HepG2 (cell line): ENCODE measurements at regions not wholly inside any gene's neighbourhood (a gene's known extent, or its start where the extent isn't known, plus 50 kb on each side); places are given as distances from the start of the nearest gene placed in this dataset.

Experiments
- AKNA ChIP-seq: sonication (generic); formaldehyde crosslinking; IDR thresholded peaks from 2 replicates; pipeline ENCODE4 v1.4.0; 2020; ENCODE audit warnings: missing genetic modification reagents, borderline replicate concordance
- E2F1 ChIP-seq: sonication (generic); formaldehyde crosslinking; IDR thresholded peaks from 2 replicates; pipeline ENCODE4 v1.5.0; 2020; ENCODE audit warnings: missing genetic modification reagents
- HOXD1 ChIP-seq: sonication (generic); formaldehyde crosslinking; IDR thresholded peaks from 2 replicates; pipeline ENCODE4 v1.5.0; 2020; ENCODE audit warnings: missing genetic modification reagents
- KLF15 ChIP-seq: sonication (generic); formaldehyde crosslinking; IDR thresholded peaks from 2 replicates; pipeline ENCODE4 v1.8.1; 2023; ENCODE audit warnings: borderline replicate concordance, mild to moderate bottlenecking, inconsistent platforms, missing genetic modification reagents, mixed read lengths
- PITX1 ChIP-seq: sonication (generic); formaldehyde crosslinking; IDR thresholded peaks from 2 replicates; pipeline ENCODE4 v1.5.1; 2020; ENCODE audit warnings: mild to moderate bottlenecking, missing genetic modification reagents
- PLRG1 ChIP-seq: fragments of 450-650 bp; conservative IDR thresholded peaks from 2 replicates; pipeline ENCODE4 v1.6.1; 2016
- SMAD1 ChIP-seq: sonication (generic); formaldehyde crosslinking; IDR thresholded peaks from 2 replicates; pipeline ENCODE4 v1.4.0; 2020; ENCODE audit warnings: missing genetic modification reagents, low read depth, mild to moderate bottlenecking, borderline replicate concordance
- SYNCRIP ChIP-seq: fragments of 200-400 bp; formaldehyde crosslinking; IDR thresholded peaks from 2 replicates; pipeline ENCODE4 v1.6.1; 2018; ENCODE audit warnings: mild to moderate bottlenecking, low read depth, low read length; ENCODE audit not compliant: insufficient read depth
- TBX2 ChIP-seq: sonication (generic); formaldehyde crosslinking; IDR thresholded peaks from 2 replicates; pipeline ENCODE4 v1.5.0; 2020; ENCODE audit warnings: missing genetic modification reagents, mild to moderate bottlenecking, borderline replicate concordance
- TFDP1 ChIP-seq: IDR thresholded peaks from 2 replicates; pipeline ENCODE4 v1.6.1; 2016; ENCODE audit warnings: missing compliant biosample characterization, missing genetic modification reagents, borderline replicate concordance
- ZMYM3 ChIP-seq: sonication (generic); formaldehyde crosslinking; IDR thresholded peaks from 2 replicates; pipeline ENCODE4 v1.5.1; 2020; ENCODE audit warnings: mild to moderate bottlenecking, missing genetic modification reagents
- ZNF12 ChIP-seq: sonication (generic); formaldehyde crosslinking; IDR thresholded peaks from 2 replicates; pipeline ENCODE4 v1.5.0; 2020; ENCODE audit warnings: missing genetic modification reagents
- ZNF142 ChIP-seq: sonication (generic); formaldehyde crosslinking; IDR thresholded peaks from 2 replicates; pipeline ENCODE4 v1.4.0; 2020; ENCODE audit warnings: missing genetic modification reagents
- ZNF264 ChIP-seq: sonication (generic); formaldehyde crosslinking; IDR thresholded peaks from 2 replicates; pipeline ENCODE4 v1.4.0; 2020; ENCODE audit warnings: missing genetic modification reagents
- ZNF749 ChIP-seq: sonication (generic); formaldehyde crosslinking; IDR thresholded peaks from 2 replicates; pipeline ENCODE4 v1.8.0; 2022; ENCODE audit warnings: mild to moderate bottlenecking, missing genetic modification reagents, moderate library complexity, borderline replicate concordance

GRCh38 chrX:20397587-20397986 lies 130.9 kb upstream of the RPS6KA3 start (continued):
- TF ChIP-seq TFDP1 (CRISPR knock-in tag) (no peak), AKNA (CRISPR knock-in tag) (no peak), PITX1 (CRISPR knock-in tag) (peak; percentile 47; the same call in 1 of the 2 replicates), KLF15 (CRISPR knock-in tag) (no peak), ZNF12 (CRISPR knock-in tag) (no peak), ZNF142 (CRISPR knock-in tag) (no peak), ZMYM3 (CRISPR knock-in tag) (no peak), ZNF264 (CRISPR knock-in tag) (no peak), E2F1 (CRISPR knock-in tag) (no peak), TBX2 (CRISPR knock-in tag) (no peak), ZNF749 (CRISPR knock-in tag) (no peak), SMAD1 (no peak), HOXD1 (CRISPR knock-in tag) (no peak), SYNCRIP (no peak), PLRG1 (no peak)
